Stimulated activated CD4-positive, alpha-beta T cell treated with anti-CD3 and anti-CD28 coated beads, TNF-alpha, amount 100 ng/mL, for 1 hour (primary cell): ENCODE measurements at regions not wholly inside any gene's neighbourhood (a gene's known extent, or its start where the extent isn't known, plus 50 kb on each side); places are given as distances from the start of the nearest gene placed in this dataset.

ENCODE experiments used
- DNase-seq, 3 donors: peaks; one replicate each; pipeline ENCODE4 v3.0.0-alpha.2; 2020; ENCODE audit warnings: low read depth in 3 of 3, low spot score in 1 of 3

DNA sequence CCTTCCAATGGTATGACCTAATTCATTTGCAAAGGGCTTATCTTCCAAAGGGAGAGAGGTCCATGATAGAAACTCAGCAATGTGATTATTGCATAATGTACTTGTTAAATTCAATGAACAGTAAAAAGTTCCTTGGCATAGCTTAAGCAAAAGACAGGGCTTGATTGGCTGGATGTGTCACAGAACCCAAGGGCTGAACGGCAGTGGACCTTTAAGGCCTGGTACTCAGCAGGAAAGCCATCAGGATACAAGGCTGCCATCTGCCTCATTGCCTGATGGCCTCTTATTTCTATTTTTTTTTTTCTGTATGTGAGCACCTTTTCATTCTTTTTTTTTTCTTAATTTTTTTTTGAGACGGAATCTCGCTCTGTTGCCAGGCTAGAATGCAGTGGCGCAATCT, 208.9 kb upstream of the WSCD1 start:
- no peak for DNase-seq

DNA sequence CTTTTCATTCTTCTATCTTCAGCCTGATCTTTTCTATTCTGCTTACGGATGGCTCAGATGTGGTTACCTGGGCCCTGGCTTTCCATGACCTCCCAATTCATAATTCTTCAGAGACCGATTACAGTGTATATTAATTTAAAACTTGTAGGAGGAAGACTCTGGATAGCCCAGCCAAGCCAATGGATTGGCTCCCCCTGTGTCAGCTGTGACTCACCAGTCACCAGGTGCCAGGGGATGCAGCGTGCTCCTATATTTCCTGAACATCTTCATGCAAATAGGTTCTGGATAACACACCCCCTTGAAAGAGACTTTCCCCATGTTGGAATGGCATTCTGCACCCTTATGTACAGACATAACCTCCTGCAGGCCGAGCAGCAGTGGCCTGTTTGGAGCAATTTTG, 208.3 kb upstream of the WSCD1 start:
- DNase-seq, result no peak

DNA sequence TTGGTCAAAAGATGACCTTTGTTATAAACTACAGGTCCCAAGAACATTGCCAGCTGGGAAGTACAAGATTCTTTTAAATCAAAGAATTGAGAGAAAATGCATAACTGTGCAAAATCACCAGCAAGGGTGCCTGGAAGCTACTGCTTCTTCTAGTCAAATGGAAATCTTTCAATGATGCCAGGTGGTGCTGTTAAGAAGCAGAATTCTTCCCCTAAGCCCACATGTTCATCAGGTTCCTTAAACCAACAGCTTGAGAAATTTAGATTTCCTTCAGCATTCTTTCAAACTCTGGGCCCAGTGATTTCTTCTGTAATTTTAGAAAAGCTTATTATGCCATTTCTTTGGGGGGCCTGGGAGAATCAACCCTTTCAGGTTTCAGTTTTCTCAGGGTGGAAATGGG, 207.8 kb upstream of the WSCD1 start:
- DNase-seq, result no peak

DNA sequence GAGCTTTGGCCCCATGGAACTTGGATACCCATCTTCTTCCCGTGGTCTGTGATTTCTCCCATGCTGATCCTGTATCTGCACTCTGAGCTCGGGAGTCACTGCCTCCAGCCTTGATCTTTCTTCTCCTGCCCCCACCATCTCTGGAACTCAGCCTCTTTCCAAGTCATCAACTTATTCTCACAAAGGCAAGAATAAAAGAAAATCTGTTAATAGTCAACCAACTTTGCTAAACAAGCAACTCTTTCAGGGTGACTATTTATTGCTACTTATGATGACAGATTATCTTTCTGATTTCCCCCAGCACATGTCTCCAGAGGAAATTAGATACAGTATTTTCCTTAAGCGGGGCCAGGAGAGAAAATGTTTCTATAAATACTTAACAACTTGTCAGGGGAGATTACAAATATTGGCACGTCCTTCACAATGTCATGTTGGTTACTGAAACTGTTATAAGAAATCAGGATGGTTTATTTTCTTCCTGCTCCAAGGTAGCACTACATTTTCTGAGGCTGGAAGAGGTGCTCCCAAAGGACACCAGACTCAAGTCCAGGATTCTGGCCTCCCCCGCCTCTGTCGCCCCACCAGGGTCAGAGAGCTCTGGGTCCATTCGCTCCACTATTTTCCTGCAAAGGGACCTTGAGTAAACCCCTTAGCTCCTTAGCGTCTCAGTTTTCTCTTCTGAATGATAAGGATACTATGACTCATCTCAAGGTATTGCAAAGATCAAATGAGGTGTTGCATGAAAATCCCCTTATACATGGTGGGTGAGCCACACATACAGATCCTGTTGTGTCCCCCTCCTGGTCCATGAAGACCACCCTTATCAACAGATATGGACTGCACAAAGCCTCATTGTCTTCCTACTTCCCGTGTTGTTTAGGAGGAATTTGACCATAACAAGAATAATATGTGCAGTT, 205.2 kb upstream of the WSCD1 start:
- no peak for DNase-seq

DNA sequence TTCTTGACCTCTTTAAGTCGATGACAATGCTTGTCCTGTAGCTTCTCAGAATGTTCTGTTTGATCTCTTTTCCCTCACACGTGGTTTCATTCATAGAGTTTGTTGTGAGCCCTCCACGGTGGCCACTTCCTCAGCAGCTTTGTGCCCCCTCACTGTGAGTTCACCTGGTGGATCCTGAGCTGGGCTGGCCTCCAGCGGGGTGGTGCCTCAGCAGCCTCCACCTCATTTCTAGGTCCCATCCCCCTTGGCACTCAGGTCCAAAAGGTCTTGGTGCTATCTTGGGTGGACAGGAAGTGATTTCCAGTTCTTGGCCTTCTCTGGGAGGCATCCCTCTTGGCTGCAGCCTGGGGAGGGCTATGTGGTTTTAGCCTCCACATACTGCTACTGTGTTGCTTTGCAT, 203.2 kb upstream of the WSCD1 start:
- no peak for DNase-seq

DNA sequence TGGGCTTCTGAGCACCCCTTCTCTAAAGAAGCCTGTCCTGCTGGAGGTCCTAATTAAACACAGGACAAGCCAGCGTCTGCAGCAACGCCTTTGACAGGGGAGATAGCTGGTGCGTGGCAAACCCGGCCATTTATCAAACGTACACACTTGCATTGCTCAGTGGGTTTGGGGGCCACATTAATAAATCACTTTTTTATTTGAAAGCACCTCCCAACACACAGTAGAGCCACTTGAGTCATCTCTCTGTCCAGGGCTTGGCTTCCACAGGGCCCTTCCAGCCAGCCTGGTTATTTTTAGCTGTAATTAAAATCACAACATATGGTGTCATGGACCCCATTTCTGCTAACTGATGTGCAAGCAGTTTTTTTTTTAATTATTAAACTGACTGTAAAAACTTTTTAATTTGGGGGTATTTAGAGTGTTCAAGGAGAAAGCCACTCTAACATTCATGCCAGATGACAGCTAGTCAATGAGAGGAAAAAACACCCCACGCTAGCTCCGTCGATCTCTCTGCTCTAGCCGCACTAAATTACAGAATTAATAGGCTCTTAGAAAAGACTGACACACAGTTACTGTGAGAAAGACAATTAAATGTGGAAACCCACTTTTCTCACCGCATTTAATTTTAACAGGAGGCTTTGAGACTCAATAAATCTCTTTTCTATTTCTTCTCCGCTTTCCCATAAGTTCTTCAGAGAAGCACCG, 201.0 kb upstream of the WSCD1 start:
- no peak for DNase-seq

DNA sequence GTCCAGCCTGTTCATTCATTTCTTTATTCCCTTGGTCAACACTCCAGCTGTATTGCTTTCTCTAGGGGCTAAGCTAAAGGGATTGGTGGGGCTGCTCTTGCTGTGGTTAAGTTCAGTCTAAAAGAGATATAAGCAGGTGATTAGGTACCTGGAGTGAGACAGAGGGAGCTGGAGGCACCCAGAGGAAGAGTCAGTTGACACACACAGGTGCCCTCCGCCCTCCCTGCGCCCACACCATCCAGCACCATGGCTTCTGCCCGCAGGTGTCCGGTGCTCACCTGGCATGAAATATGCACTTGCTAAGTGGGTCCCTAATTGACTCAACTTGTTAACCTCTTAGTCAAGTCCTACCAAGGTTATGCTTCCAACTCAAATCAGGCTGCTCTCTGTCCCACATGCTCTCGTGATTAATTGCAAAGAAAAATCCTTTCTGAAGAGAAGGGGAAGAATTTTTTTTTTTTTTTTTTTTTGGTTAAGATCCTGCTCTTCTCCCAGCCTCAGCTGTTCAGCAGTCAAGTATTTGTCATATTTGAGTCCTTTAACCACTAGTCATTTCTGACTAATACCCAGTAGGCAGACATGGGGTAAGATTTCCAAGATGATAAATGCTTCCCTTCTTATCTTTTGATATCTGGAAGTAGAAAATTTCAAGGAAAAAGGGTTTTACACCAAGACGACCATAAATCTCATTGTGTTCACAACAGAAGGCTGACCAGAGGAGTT, 199.8 kb upstream of the WSCD1 start:
- DNase-seq, result no peak

DNA sequence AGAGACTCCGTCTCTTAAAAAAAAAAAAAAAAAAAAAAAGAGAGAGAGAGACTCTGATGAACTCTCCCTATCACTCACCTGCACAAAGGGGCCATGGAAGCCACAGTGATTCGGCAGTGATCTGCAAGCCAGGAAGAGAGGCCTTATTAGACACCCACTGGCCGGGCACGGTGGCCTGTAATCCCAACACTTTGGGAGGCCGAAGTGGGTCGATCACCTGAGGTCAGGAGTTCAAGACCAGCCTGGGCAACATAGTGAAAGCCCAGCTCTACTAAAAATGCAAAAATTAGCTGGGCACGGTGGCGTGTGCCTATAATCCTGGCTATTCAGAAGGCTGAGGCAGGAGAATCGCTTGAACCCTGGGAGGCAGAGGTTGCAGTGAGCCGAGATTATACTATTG, 198.5 kb upstream of the WSCD1 start:
- DNase-seq, result no peak

DNA sequence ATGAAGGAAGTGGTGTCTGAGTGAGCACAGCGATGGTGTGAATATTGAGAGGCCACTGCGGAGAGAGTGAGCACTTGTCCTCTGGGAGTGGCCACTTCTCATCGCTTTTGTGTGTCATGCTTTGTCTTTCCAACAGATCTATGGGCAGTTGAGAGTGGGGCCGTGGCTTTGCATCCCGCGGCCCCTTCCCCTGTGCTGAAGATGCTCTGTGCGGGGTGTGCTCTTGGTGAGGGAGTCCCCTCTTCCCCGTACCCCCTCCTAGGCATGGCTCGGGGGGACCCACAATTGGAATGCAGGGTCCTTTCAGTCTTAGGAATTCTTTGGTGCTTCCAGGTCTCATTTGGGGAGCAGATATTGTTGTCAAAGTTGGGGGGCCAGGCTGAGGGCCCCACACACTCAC, 197.3 kb upstream of the WSCD1 start:
- no peak for DNase-seq

DNA sequence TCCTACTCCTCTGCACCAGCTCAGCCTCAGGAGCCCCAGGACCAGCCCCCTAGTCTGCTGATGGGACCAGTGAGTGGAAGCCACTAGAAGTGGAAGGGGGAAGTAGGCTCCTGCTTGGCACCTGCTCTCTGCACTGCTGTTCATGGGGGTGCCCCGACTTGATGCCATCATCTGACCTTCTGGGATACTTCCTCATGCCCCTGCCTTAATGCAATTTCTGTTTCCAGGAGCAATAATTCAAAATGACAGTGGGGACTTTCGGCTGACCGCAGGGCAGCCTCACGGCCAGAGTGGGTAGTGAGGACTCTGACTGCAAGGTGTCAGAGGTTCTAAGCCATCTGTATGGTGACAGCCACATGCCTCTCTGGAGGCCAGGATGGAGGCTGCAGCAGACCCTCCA, 196.4 kb upstream of the WSCD1 start:
- no peak for DNase-seq

DNA sequence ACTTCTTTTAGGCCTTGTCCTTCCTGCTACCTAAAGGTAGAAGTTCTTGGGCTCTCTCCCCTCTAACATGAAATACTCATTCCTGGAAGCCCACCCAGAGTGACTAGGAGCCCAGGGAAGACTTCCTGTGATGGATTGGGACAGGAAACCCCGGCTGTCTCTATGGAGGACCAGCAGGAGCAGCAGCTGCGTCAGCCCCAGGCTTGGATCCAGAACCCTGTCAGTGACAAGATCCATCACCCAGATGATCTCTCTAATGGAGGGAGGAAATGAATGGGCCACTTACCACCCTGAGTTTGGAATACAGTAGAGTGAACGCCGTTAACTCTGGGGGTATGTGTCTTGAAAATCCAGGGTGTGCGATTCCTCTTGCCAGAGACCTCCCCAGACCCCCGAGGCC, 195.7 kb upstream of the WSCD1 start:
- no peak for DNase-seq

DNA sequence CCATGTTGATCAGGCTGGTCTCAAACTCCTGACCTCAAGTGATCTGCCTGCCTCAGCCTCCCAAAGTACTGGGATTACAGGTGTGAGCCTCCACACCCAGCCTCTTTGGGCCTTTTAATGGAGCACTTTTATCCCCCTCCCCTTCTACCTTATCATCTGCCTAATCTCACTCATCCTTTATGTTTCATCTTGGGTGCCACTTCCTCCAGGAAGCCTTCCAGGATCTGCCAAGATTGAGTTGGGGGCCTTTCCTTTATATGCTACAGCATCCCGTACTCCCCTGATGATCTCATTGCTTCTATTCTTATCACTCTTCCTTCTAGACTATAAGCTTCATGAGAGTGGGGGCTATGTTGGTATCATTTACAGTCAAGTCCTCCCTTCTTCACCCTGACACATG, 192.8 kb upstream of the WSCD1 start:
- no peak for DNase-seq

DNA sequence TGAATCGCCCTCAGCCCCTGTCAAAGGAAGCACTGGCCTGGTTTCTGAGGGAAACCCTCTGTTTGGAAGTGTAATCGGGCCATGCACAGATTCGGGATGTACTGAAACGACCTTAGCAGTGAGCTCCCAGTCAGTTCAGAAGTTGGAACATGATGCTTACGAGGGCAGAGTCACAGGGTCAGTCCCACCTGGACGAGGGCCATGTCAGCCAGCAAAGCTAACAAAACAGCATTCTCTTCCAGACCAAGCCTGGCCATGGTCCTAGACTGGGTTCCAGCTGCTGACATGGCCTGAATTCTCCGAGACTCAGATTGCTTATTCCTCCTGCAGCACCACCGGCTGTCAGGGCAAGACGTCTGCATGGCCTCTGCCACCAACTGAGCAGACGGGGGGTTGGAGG, 192.2 kb upstream of the WSCD1 start:
- DNase-seq, result no peak

DNA sequence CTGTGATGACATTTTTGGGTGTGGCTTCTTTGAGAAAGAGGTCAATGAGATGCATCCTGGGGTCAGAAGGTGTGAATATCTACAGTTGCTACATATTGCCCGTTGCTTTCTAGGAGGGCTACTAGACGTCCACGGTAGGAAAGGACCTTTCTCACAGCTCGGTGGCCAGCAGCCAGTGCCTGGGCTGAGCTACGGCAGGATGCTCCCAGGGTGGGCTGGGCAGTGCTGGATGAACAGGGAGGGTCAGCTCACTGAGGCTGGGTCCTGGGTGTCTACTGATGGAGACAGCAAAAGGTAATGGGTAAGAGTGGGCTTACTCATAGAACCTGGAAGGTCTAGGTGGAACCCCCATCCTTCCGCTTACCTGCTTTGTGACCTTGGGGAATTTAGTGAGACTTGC, 188.3 kb upstream of the WSCD1 start:
- DNase-seq, result no peak

DNA sequence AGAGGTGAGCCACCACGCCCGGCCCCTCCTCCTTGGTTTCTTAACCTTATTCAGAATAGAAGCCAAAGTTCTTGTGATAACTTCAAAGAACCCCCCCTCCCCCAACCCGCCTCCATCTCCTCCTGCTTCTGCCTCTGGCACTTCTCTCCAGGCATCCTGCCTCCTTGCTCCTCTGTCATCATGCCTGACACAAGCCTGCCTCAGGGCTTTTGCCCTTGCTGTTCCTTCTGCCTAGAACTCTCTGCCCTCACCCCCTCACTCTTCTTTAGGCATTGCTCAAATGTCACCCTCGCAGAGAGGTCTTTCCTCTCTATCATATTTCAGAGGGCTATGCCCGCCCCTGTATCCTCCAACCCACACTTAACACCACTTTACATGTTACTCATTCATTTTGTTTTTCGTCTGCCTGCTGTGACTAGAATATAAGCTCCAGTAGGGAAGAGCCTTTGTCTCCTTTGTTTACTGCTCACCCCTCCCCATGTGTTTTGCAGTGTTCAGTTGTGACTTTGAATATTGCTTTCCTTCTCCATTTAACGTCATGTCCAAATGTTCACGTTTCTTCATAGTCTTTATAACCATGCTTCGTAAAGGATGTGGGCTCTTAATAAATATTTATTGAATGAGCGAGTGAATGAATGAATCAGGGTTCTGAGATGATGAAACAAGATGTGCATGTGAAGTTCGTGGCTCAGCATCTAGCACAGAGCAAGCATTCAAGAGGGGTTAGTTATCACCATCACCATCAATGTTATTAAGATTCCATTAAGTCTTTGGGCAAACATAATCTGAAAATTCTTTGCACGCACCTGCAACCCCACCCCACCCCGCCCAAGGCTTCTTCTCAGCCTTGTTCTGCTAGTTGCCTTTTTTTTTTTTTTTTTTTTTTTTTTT, 186.2 kb upstream of the WSCD1 start:
- DNase-seq, result no peak

DNA sequence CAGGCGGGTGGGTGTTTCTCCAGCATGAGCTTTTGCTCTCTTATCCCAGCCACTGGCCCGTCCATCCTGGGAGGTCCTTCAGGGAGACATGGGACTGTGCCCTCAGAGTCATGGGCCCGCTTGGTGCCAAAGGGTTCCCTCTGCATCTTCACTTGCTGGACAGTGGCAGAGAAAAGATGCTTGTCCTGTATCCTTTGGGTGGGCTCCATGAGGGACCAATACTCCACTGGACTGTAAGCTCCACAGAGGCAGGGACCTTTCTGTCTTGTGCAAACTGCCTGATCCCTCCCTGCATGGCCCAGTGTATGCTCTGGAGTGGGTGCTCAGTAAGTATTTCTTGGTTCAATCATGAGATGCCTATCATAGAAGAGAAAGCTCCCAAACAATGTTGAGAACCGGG, 184.8 kb upstream of the WSCD1 start:
- DNase-seq, result no peak

DNA sequence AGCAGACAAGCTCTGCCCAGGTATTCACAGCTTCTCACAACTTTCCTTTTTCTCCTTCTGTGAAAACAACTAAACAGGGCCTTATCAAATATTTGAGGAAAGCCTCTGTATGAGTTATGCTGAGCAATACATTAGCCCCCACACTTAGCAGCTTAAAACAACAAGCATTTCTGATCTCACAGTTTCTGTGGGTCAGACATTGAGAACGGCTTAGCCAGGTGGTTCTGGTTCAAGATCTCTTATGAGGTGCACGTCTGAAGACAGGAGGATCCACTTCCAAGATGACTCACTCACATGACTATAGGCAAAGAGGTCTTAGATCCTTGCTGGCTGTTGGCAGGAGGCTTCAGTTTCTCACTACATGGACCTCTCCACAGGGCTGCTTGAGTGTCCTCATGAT, 181.4 kb upstream of the WSCD1 start:
- DNase-seq, result no peak

DNA sequence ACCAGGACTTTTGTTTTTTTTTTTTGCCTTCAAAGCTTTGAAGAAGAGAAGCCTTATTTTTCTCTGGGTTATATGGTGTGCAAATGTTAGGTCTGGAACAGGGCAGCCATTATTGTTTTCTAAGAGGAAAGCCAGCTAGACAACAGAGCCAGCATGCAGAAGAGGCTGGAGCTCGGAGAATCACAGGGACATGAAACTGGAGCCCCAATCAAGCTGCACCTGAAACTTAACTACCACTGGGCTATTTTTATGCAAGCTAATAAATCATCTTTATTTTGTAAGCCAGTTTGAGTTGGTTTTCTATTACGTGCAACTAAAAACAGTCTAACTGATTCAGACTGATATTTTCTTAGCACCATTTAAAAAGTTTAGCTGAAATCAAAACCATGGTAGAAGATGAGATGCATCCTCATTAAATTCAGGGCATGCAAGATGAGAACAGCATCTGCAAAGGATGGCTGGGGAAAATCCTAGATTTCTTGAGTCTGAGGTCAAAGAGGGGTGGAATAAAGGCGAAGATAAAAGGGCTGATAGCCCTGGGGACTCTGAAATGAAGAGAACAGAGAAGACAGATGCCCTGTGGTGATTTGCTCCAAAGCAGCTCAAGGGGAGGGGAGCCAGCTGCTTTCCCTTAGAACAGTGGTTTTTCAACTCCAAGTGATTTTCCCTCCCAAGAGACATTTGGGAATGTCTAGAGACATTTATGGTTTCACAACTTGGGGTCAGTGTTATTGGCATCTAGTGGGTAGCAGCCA, 177.1 kb upstream of the WSCD1 start:
- no peak for DNase-seq

DNA sequence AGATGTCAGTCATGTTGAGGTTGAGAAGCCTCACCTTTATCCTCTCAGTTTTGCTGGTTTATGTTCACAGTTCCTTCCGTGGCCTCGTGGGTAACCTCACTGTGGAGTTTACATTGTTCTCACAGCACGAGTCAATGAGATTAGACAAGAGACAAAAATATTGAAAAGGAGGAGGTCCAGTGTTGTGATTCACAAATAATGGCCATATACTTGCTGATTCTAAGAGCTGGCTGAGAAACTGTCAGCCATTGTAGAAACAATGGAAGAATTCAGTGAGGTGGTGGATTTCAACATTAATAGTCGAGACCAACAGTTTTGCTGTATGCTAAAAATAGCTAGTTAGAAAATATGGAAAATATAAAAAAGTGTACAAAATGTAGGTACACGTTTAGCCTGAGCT, 176.4 kb upstream of the WSCD1 start:
- no peak for DNase-seq

DNA sequence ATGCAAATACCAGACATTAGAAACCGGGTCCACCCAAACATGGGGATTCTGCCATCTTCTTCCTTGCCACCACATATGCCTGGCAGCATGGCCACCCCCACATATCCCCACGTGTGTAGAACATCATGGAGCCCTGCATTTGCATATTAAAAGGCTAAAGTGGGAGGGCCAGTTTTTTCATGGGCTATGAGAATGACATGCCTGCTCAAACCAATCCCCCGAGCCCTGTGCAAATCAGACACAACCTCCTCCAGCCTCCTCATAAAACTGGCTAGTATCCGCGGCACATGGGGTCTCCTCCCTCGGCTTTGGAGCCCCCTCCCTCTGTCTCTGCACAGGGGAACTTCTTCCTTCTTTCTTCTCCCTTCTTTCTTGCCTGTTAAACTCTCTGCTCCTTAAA, 174.9 kb upstream of the WSCD1 start:
- DNase-seq, result no peak
